GM23338 (cell line): ENCODE measurements at regions not wholly inside any gene's neighbourhood (a gene's known extent, or its start where the extent isn't known, plus 50 kb on each side); places are given as distances from the start of the nearest gene placed in this dataset.

Experiments used
- CREB1 ChIP-seq: fragments of 250-450 bp; sonication (Bioruptor Pico); IDR thresholded peaks from 2 replicates; pipeline ENCODE4 v1.5.0; 2020; ENCODE audit warnings: low read depth, mild to moderate bottlenecking, moderate library complexity
- EZH2 ChIP-seq: fragments of 200-600 bp; sonication (generic); IDR thresholded peaks from one replicate; pipeline ENCODE4 v1.8.0; 2017; ENCODE audit warnings: antibody characterized with exemption, mild to moderate bottlenecking, low read depth; ENCODE audit not compliant: unreplicated experiment
- EZH2phosphoT487 ChIP-seq: fragments of 200-600 bp; sonication (generic); IDR thresholded peaks from one replicate; pipeline ENCODE4 v1.8.1; 2018; ENCODE audit warnings: antibody characterized with exemption; ENCODE audit not compliant: unreplicated experiment
- JUNB ChIP-seq: IDR thresholded peaks from one replicate; pipeline ENCODE4 v1.6.1; 2016; ENCODE audit warnings: antibody characterized with exemption; ENCODE audit not compliant: unreplicated experiment
- POLR2AphosphoS5 ChIP-seq: IDR thresholded peaks from 2 replicates; pipeline ENCODE4 v1.6.1; 2016; ENCODE audit warnings: antibody characterized with exemption, low read depth
- STAT1 ChIP-seq: IDR thresholded peaks from one replicate; pipeline ENCODE4 v1.6.1; 2016; ENCODE audit warnings: antibody characterized with exemption; ENCODE audit not compliant: unreplicated experiment
- ZNF114 ChIP-seq: fragments of 250-450 bp; sonication (Bioruptor Pico); IDR thresholded peaks from 2 replicates; pipeline ENCODE4 v1.5.0; 2020; ENCODE audit warnings: mild to moderate bottlenecking, moderate library complexity
- ZNF331 ChIP-seq: fragments of 250-450 bp; sonication (Bioruptor Pico); IDR thresholded peaks from 2 replicates; pipeline ENCODE4 v1.5.0; 2020; ENCODE audit warnings: low read depth, mild to moderate bottlenecking, moderate library complexity
- TF ChIP-seq, protein P1 (sequence below), 2 experiments: fragments of 200-600 bp in 1 of 2; sonication (generic) in 1 of 2; conservative IDR thresholded peaks; 2 replicates each; pipeline versions ENCODE4 v1.5.1 to v1.6.1; 2016 to 2017; ENCODE audit warnings: antibody characterized with exemption in 2 of 2, low read depth in 2 of 2, mild to moderate bottlenecking in 2 of 2, moderate library complexity in 1 of 2
- TF ChIP-seq, protein P2 (sequence below): IDR thresholded peaks from one replicate; pipeline ENCODE4 v1.6.1; 2018; ENCODE audit warnings: antibody characterized with exemption; ENCODE audit not compliant: unreplicated experiment
- TF ChIP-seq, protein P3 (sequence below): IDR thresholded peaks from 2 replicates; pipeline ENCODE4 v1.6.1; 2016; ENCODE audit warnings: antibody characterized with exemption

DNA sequence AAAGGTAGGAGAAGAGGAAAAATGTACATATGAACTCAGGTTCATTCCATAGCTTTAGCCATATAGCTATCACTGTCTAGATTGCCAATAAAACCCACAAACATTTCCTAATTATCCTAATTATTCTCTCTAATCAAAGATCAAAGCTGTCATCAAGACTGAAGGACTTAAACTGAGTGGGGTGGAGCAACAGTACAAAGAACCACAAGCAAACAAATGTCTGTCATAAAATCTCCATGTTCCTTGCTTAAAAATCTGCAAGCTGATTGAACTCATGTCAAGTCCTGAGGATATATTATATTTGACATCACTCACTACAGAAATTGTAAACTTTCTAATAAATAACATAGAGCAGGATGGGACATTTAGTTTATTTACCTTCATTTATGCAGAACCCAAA lies 315.9 kb downstream of the SNX13 start:
- TF ChIP-seq, protein P1, sequence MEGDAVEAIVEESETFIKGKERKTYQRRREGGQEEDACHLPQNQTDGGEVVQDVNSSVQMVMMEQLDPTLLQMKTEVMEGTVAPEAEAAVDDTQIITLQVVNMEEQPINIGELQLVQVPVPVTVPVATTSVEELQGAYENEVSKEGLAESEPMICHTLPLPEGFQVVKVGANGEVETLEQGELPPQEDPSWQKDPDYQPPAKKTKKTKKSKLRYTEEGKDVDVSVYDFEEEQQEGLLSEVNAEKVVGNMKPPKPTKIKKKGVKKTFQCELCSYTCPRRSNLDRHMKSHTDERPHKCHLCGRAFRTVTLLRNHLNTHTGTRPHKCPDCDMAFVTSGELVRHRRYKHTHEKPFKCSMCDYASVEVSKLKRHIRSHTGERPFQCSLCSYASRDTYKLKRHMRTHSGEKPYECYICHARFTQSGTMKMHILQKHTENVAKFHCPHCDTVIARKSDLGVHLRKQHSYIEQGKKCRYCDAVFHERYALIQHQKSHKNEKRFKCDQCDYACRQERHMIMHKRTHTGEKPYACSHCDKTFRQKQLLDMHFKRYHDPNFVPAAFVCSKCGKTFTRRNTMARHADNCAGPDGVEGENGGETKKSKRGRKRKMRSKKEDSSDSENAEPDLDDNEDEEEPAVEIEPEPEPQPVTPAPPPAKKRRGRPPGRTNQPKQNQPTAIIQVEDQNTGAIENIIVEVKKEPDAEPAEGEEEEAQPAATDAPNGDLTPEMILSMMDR (conservative IDR thresholded peaks at IDR 0.05; ENCODE audit: low read depth in 2 of 2): no peak
- TF ChIP-seq, protein P2, sequence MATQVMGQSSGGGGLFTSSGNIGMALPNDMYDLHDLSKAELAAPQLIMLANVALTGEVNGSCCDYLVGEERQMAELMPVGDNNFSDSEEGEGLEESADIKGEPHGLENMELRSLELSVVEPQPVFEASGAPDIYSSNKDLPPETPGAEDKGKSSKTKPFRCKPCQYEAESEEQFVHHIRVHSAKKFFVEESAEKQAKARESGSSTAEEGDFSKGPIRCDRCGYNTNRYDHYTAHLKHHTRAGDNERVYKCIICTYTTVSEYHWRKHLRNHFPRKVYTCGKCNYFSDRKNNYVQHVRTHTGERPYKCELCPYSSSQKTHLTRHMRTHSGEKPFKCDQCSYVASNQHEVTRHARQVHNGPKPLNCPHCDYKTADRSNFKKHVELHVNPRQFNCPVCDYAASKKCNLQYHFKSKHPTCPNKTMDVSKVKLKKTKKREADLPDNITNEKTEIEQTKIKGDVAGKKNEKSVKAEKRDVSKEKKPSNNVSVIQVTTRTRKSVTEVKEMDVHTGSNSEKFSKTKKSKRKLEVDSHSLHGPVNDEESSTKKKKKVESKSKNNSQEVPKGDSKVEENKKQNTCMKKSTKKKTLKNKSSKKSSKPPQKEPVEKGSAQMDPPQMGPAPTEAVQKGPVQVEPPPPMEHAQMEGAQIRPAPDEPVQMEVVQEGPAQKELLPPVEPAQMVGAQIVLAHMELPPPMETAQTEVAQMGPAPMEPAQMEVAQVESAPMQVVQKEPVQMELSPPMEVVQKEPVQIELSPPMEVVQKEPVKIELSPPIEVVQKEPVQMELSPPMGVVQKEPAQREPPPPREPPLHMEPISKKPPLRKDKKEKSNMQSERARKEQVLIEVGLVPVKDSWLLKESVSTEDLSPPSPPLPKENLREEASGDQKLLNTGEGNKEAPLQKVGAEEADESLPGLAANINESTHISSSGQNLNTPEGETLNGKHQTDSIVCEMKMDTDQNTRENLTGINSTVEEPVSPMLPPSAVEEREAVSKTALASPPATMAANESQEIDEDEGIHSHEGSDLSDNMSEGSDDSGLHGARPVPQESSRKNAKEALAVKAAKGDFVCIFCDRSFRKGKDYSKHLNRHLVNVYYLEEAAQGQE: no peak
- TF ChIP-seq EZH2phosphoT487 (no peak), EZH2 (no peak), POLR2AphosphoS5 (no peak), CREB1 (CRISPR knock-in tag) (no peak), STAT1 (no peak), JUNB (no peak), ZNF331 (no peak), ZNF114 (no peak)
- TF ChIP-seq, protein P3, sequence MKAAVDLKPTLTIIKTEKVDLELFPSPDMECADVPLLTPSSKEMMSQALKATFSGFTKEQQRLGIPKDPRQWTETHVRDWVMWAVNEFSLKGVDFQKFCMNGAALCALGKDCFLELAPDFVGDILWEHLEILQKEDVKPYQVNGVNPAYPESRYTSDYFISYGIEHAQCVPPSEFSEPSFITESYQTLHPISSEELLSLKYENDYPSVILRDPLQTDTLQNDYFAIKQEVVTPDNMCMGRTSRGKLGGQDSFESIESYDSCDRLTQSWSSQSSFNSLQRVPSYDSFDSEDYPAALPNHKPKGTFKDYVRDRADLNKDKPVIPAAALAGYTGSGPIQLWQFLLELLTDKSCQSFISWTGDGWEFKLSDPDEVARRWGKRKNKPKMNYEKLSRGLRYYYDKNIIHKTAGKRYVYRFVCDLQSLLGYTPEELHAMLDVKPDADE: no peak
